WTC11 (cell line): ENCODE measurements at regions not wholly inside any gene's neighbourhood (a gene's known extent, or its start where the extent isn't known, plus 50 kb on each side); places are given as distances from the start of the nearest gene placed in this dataset.

ENCODE experiments used
- ATF1 ChIP-seq: sonication (generic); formaldehyde crosslinking; IDR thresholded peaks from 2 replicates; pipeline ENCODE4 v1.8.1; 2023; ENCODE audit warnings: mild to moderate bottlenecking, moderate library complexity, missing genetic modification reagents
- CTCF ChIP-seq: fragments of 200-600 bp; IDR thresholded peaks from 2 replicates; pipeline ENCODE4 v1.8.0; 2022; ENCODE audit warnings: antibody characterized with exemption
- E2F5 ChIP-seq: sonication (generic); formaldehyde crosslinking; IDR thresholded peaks from 2 replicates; pipeline ENCODE4 v1.8.1; 2022; ENCODE audit warnings: mild to moderate bottlenecking, moderate library complexity, missing genetic modification reagents
- KAT7 ChIP-seq: sonication (generic); formaldehyde crosslinking; IDR thresholded peaks from 2 replicates; pipeline ENCODE4 v1.8.1; 2023; ENCODE audit warnings: missing genetic modification reagents, mild to moderate bottlenecking, borderline replicate concordance
- PREB ChIP-seq: sonication (generic); formaldehyde crosslinking; IDR thresholded peaks from 2 replicates; pipeline ENCODE4 v1.8.1; 2022; ENCODE audit warnings: mild to moderate bottlenecking, missing genetic modification reagents, moderate library complexity, borderline replicate concordance
- TCF7 ChIP-seq: sonication (generic); formaldehyde crosslinking; IDR thresholded peaks from 2 replicates; pipeline ENCODE4 v1.8.0; 2022; ENCODE audit warnings: mild to moderate bottlenecking, low read depth, missing genetic modification reagents, moderate library complexity
- USF1 ChIP-seq: sonication (generic); formaldehyde crosslinking; IDR thresholded peaks from 2 replicates; pipeline ENCODE4 v1.8.0; 2022; ENCODE audit warnings: mild to moderate bottlenecking, missing genetic modification reagents

GRCh38 chr5:27473307-27474046 is 435.1 kb upstream of the CDH9 start:
- TF ChIP-seq USF1 (CRISPR knock-in tag) (no peak), E2F5 (CRISPR knock-in tag) (no peak), CTCF (no peak), TCF7 (CRISPR knock-in tag) (no peak), ATF1 (no peak), KAT7 (no peak), PREB (CRISPR knock-in tag) (no peak)
